ENCODE measurements at regions not wholly inside any gene's neighbourhood (a gene's known extent, or its start where the extent isn't known, plus 50 kb on each side); places are given as distances from the start of the nearest gene placed in this dataset.
"Not testable (repeated sequence)": the region's sequence is repeated elsewhere in the genome, so short reads cannot be mapped to it uniquely, and the experiment has no call there.

DNA sequence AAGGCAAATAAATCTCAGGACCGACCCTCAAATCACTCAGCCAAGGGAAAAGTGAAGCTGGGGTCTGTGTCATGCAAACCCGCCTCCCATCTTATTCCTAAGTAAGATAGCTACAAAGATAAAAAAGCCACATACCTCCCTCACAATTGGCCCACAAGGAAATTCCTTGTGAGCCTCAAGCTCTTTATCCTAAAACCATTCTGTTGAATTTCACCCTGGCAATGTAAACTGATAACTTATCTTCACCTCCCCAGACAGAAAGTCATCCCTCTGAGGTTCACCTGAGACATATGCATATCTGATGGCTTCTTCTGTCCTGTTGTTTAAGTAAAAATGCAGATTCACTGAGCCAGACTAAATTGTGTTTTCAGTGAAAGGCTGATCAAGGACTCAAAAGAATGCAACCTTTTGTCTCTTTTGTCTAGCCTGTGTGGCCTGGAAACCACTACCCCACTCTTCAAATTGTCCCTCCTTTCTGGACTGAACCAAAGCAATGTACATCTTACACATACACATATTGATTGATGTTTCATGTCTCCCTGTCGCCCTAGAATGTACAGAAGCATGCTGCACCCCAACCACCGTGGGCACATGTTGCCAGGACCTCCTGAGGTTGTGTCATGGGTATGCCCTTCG is 91.3 kb downstream of the MFAP3L start:
- Mint-ChIP-seq H3K9me3 (peaks cover 4% of the 10 kb centered on the region), H3K36me3 (ENCODE audit: low read depth) (no peaks in the 10 kb centered on the region), H3K4me1 (ENCODE audit: low read depth) (no peaks in the 10 kb centered on the region), H3K4me3 (no peak overlapping the region), H3K27me3 (ENCODE audit: insufficient read depth) (no peaks in the 10 kb centered on the region), H3K27ac (no peak overlapping the region)
- no peak for DNase-seq (ENCODE audit: low spot score)
- intact Hi-C loops (cut with micrococcal nuclease): no loop called here

DNA sequence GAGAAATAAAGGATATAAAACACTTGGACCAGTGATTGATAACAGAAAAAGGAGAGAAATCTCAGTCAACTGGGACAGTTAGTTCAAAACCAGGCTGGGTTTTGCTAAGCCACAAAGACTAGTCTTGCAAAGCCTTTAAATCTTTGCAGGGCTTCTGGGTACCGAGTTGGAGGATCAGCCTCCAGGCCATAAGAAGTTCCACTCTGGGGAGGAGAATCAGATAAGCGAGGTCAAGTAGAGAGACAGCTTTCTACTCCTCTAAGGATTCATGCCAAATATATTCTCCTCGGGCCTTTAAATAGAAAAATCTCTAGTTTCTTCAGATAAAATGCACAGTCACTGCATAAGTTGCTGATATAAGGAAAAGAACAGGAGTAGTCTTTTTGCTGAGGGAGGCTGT is 92.7 kb downstream of the MFAP3L start:
- DNase-seq (ENCODE audit: low spot score): no peak
- no peak overlapping the region for H3K27ac Mint-ChIP-seq
- peaks cover 4% of the 10 kb centered on the region for H3K9me3 Mint-ChIP-seq
- no peaks in the 10 kb centered on the region for H3K27me3 Mint-ChIP-seq (ENCODE audit: insufficient read depth)
- intact Hi-C loops (cut with micrococcal nuclease): no loop called here
- no peaks in the 10 kb centered on the region for H3K4me1 Mint-ChIP-seq (ENCODE audit: low read depth)
- no peaks in the 10 kb centered on the region for H3K36me3 Mint-ChIP-seq (ENCODE audit: low read depth)
- no peak overlapping the region for H3K4me3 Mint-ChIP-seq

DNA sequence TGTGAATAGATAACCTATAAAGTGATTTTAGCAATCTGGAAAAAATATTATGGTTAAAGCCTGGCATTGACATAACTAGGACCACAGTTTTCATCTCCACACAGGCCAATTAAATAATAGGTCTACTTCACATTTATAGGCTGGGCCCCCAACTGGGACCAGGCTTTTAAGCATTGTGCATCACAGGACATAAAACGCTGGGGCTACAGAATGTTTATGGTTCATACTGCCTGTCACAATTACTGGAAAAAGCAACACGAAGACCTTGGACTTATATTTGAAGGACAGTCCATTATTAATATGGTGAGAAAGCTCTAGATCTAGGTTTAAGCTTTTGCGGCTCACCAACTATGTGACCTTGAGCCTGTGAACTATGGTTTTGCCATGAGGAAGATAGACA is 94.2 kb downstream of the MFAP3L start:
- H3K4me1 Mint-ChIP-seq (ENCODE audit: low read depth): no peaks in the 10 kb centered on the region
- no peaks in the 10 kb centered on the region for H3K27me3 Mint-ChIP-seq (ENCODE audit: insufficient read depth)
- H3K4me3 Mint-ChIP-seq: no peak overlapping the region
- DNase-seq (ENCODE audit: low spot score): no peak
- no peak overlapping the region for H3K27ac Mint-ChIP-seq
- H3K9me3 Mint-ChIP-seq: peaks cover 4% of the 10 kb centered on the region
- no peaks in the 10 kb centered on the region for H3K36me3 Mint-ChIP-seq (ENCODE audit: low read depth)
- intact Hi-C loops (cut with micrococcal nuclease): no loop called here

DNA sequence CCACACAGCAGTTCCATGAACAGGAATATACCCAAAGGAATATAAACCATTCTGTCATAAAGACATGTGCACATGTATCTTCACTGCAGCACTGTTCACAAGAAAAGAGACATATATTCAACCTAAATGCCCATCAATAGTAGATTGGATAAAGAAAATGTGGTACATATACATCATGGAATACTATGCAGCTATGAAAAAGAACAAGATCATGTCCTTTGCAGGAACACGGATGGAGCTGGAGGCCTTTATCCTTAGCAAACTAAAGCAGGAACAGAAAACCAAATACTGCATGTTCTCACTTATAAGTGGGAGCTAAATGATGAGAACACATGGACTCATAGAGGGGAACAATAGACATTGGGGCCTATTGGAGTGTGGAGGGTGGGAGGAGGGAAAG is 95.4 kb downstream of the MFAP3L start:
- H3K9me3 Mint-ChIP-seq; intact Hi-C loops (cut with micrococcal nuclease); DNase-seq (ENCODE audit: low spot score); H3K27me3 Mint-ChIP-seq (ENCODE audit: insufficient read depth); H3K4me3 Mint-ChIP-seq; H3K27ac Mint-ChIP-seq; H3K36me3 Mint-ChIP-seq (ENCODE audit: low read depth); H3K4me1 Mint-ChIP-seq (ENCODE audit: low read depth): not testable (repeated sequence)

DNA sequence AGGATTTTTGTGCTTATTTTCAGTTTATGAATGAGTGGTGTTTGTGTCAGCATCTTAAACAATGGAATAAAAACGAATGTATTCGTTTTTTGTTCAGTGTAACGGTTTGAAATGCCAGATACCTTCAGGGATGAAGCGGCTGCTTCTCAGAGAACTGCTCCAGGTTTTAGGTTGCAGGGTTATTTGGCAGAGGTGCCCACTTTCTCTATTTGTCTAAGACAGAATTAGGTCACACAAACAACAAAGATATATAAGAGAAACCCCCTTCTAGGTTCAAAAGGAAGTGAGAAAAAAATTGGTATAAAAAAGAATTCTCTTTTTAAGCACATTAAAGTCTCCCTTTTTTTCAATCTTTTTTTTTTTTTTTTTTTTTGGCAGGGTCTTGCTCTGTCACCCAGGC is 98.9 kb downstream of the MFAP3L start:
- Mint-ChIP-seq H3K27me3 (ENCODE audit: insufficient read depth) (no peaks in the 10 kb centered on the region), H3K4me1 (ENCODE audit: low read depth) (no peaks in the 10 kb centered on the region), H3K9me3 (peaks cover 4% of the 10 kb centered on the region), H3K36me3 (ENCODE audit: low read depth) (no peaks in the 10 kb centered on the region), H3K27ac (no peak overlapping the region), H3K4me3 (no peak overlapping the region)
- DNase-seq (ENCODE audit: low spot score): no peak
- intact Hi-C loops (cut with micrococcal nuclease): no loop called here

DNA sequence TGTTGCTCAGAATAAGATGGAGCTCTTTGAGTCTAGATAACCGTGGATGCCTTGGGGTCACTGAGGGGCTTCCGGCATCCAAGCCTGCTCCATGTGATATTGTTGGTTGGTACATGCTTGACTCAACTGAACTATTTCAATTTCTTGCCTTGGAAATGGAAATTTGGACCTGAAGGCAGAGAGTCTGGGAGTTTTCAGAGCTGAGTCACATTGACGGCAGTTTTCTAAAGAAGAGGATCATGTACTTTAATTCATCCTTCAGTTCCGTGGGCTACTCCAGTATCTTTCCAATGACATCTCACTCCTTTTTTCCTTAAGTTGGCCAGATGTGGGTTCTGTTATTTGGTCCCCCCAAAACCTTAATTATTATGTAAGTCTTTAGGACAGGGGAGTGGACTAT is 100.5 kb downstream of the MFAP3L start:
- Mint-ChIP-seq H3K36me3 (ENCODE audit: low read depth) (no peaks in the 10 kb centered on the region), H3K27me3 (ENCODE audit: insufficient read depth) (no peaks in the 10 kb centered on the region), H3K4me3 (no peak overlapping the region), H3K27ac (no peak overlapping the region), H3K9me3 (peaks cover 1% of the 10 kb centered on the region), H3K4me1 (ENCODE audit: low read depth) (no peaks in the 10 kb centered on the region)
- no peak for DNase-seq (ENCODE audit: low spot score)
- intact Hi-C loops (cut with micrococcal nuclease): no loop called here

DNA sequence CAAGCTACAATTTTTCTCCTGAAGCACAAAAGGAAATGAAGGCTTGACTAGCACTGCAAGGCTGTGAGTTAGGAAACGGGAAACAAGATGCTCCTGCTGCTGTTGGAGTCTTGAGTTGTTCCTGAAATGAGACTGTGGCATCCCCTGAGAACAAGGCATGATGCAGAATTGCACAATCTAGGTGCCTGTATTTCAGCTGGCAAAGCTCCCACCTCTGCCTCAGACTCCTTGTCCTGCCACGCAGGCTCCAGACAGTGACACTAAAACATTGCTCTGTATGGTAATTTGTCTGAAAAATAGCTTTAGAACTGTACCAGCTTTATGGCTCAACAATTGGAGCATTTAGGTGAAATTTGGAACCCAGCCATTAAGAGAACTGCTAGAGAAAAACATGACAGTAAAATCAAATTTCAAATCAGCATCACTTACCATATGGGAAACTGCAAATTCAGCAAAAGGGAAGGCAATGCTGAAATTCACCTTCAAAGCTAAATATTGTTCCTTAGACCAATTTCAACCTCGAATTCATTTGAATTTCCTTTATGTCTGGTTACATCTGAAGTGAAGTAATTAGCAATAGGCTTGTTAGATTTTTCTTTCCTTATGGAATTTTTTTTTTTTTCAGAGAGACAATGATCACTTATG is 103.4 kb downstream of the MFAP3L start:
- no peak overlapping the region for H3K27ac Mint-ChIP-seq
- no peaks in the 10 kb centered on the region for H3K36me3 Mint-ChIP-seq (ENCODE audit: low read depth)
- DNase-seq (ENCODE audit: low spot score): no peak
- H3K4me1 Mint-ChIP-seq (ENCODE audit: low read depth): no peaks in the 10 kb centered on the region
- no peak overlapping the region for H3K4me3 Mint-ChIP-seq
- no peaks in the 10 kb centered on the region for H3K9me3 Mint-ChIP-seq
- peaks cover 2% of the 10 kb centered on the region for H3K27me3 Mint-ChIP-seq (ENCODE audit: insufficient read depth)
- intact Hi-C loops (cut with micrococcal nuclease): no loop called here

DNA sequence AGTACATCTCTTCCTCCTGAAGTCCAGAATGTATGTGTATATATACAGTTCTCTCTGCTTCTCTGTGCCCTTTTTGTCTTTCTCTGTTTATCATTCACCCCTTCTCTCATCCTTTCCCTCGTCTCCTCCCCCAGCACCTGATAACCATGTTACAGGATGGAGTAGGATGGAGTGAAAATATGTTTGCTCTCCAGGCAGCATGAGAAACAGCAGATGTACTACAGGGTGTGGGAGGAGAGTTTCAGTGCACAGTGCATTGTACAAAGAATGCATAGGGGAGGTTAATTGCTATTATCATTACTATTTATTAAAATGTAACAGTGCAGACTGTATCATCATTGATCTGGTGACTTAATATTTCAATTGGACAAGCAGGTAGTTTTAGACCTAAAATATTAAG is 104.5 kb downstream of the MFAP3L start:
- intact Hi-C loops (cut with micrococcal nuclease): no loop called here

DNA sequence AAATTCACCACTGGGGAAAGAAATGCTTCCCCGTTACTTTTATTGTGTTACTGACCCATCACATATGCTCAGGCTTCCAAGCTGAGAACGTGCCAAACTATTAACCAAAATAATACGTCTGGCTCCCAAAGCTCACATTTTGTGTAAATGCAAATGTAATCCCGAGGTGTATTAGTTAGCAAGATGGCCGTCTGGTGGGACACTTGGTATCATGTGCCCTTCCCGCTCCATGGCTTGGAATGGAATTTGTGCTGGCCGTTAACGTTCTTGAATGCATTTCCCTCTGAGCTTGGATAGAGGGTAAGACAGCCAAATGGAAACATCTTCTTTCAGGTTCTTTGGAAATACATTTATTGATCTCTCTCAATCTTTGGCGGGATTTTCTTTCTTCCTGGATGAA is 105.0 kb downstream of the MFAP3L start:
- no peak overlapping the region for H3K27ac Mint-ChIP-seq
- DNase-seq (ENCODE audit: low spot score): no peak
- H3K9me3 Mint-ChIP-seq: no peaks in the 10 kb centered on the region
- H3K27me3 Mint-ChIP-seq (ENCODE audit: insufficient read depth): peaks cover 2% of the 10 kb centered on the region
- H3K36me3 Mint-ChIP-seq (ENCODE audit: low read depth): no peaks in the 10 kb centered on the region
- no peak overlapping the region for H3K4me3 Mint-ChIP-seq
- no peaks in the 10 kb centered on the region for H3K4me1 Mint-ChIP-seq (ENCODE audit: low read depth)
- intact Hi-C loops (cut with micrococcal nuclease): no loop called here

More for the DNA sequence above, 104.5 kb downstream of the MFAP3L start:
- no peaks in the 10 kb centered on the region for H3K36me3 Mint-ChIP-seq (ENCODE audit: low read depth)
- no peak for DNase-seq (ENCODE audit: low spot score)
- H3K9me3 Mint-ChIP-seq: no peaks in the 10 kb centered on the region
- H3K4me1 Mint-ChIP-seq (ENCODE audit: low read depth): no peaks in the 10 kb centered on the region
- H3K27me3 Mint-ChIP-seq (ENCODE audit: insufficient read depth): peaks cover 2% of the 10 kb centered on the region
- no peak overlapping the region for H3K4me3 Mint-ChIP-seq
- H3K27ac Mint-ChIP-seq: no peak overlapping the region

DNA sequence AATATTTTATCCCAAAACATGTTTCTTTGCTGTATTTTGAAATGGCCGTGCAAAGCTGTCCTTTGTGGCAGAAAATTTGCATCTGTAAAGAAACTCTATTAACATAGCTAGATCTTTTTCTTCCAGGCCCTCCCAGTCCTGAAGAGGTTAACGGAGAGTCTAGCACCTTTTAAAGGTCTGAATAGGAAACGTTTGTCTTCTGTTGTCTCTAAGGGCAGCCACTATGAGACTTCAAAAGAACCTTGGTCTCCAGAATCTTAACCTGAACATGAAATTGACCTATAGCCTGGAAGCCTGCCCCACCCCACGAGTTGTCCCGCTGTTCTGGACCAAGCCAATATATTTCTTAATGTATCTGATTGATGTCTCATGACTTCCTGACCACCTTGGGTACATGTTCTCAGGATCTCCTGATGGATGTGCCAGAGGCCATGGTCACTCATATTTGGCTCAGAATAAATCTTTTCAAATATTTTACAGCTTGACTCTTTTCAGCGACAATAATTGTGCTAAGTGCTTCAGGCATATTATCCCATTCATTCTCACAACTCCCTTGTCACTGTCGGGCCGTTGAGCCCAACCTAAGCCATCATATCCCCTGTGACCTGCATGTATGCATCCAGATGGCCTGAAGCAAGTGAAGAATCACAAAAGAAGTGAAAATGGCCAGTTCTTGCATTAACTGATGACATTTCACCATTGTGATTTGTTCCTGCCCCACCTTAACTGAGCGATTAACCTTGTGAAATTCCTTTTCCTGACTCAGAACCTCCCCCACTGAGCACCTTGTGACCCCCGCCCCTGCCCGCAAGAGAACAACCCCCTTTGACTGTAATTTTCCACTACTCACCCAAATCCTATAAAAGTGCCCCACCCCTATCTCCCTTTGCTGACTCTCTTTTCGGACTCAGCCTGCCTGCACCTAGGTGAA is 106.7 kb downstream of the MFAP3L start:
- H3K27me3 Mint-ChIP-seq (ENCODE audit: insufficient read depth); H3K9me3 Mint-ChIP-seq; DNase-seq (ENCODE audit: low spot score); H3K27ac Mint-ChIP-seq; H3K4me3 Mint-ChIP-seq; intact Hi-C loops (cut with micrococcal nuclease); H3K4me1 Mint-ChIP-seq (ENCODE audit: low read depth); H3K36me3 Mint-ChIP-seq (ENCODE audit: low read depth): not testable (repeated sequence)

DNA sequence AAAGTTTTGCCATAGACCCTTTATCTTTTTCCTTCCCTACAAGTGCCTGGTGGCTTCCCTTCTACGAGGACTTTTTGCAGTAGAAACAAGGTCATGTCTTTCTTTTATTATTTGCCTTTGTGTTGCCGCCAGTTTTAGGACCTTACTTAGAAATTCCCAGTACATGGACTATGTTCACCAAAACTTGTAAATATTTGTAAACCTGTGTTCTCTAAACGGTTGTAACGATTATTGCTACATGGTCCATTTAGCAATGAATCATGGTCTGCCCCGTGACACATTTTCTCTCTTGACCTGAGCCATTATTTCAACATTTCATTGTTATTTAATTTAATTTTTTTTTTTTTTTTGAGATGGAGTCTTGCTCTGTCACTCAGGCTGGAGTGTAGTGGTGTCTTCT is 110.7 kb downstream of the MFAP3L start:
- H3K36me3 Mint-ChIP-seq (ENCODE audit: low read depth): no peaks in the 10 kb centered on the region
- intact Hi-C loops (cut with micrococcal nuclease): no loop called here
- no peak for DNase-seq (ENCODE audit: low spot score)
- no peaks in the 10 kb centered on the region for H3K9me3 Mint-ChIP-seq
- no peak overlapping the region for H3K4me3 Mint-ChIP-seq
- H3K27ac Mint-ChIP-seq: no peak overlapping the region
- H3K4me1 Mint-ChIP-seq (ENCODE audit: low read depth): no peaks in the 10 kb centered on the region
- H3K27me3 Mint-ChIP-seq (ENCODE audit: insufficient read depth): peaks cover 2% of the 10 kb centered on the region

DNA sequence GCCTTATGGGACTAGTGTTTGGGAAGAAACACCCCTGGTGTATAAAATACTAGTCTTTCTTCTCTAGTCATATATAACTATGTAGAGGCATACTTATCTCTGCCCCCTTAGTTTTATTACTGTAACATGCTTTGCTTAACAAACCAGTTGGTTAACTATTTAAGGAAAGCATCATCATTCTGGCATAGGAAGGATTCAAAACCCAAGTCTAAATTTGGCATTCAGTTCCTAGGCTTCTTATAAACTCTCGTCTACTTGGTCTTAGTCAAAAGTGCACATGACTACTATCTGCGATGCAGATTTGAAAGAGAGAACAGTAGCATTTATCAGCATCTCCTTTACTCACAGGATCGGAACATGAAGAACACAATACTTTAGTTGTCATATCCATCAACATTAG is 111.3 kb downstream of the MFAP3L start:
- no peaks in the 10 kb centered on the region for H3K27me3 Mint-ChIP-seq (ENCODE audit: insufficient read depth)
- no peaks in the 10 kb centered on the region for H3K36me3 Mint-ChIP-seq (ENCODE audit: low read depth)

DNA sequence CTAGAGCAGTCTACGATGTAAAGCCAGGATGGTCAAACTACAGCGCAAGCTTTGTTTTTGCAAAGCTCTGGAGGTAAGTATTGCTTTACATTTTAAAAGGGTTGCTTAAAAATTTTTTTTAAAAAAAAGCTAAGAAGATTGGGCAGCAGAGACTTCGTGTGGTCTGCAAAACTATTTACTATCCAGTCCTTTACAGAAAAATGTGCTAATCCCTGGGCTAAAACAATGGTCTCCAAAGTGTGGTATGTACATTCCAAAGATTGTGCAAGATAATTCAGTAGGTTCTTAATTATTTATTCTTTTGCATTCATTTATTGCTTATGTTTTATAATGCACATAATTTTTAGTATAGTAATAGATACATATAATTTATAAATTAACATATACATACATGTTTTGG is 113.2 kb downstream of the MFAP3L start:
- no peak for DNase-seq (ENCODE audit: low spot score)
- Mint-ChIP-seq H3K4me1 (ENCODE audit: low read depth) (no peaks in the 10 kb centered on the region), H3K9me3 (no peaks in the 10 kb centered on the region)

More for the DNA sequence above, 111.3 kb downstream of the MFAP3L start:
- Mint-ChIP-seq H3K4me1 (ENCODE audit: low read depth) (no peaks in the 10 kb centered on the region), H3K27ac (no peak overlapping the region), H3K4me3 (no peak overlapping the region), H3K9me3 (no peaks in the 10 kb centered on the region)
- DNase-seq (ENCODE audit: low spot score): no peak
- intact Hi-C loops (cut with micrococcal nuclease): no loop called here

More for the DNA sequence above, 113.2 kb downstream of the MFAP3L start:
- no peaks in the 10 kb centered on the region for H3K27me3 Mint-ChIP-seq (ENCODE audit: insufficient read depth)
- no peaks in the 10 kb centered on the region for H3K36me3 Mint-ChIP-seq (ENCODE audit: low read depth)
- intact Hi-C loops (cut with micrococcal nuclease): no loop called here
- H3K27ac Mint-ChIP-seq: no peak overlapping the region
- no peak overlapping the region for H3K4me3 Mint-ChIP-seq

All from activated T-helper 1 cell treated with anti-CD3 and anti-CD28 coated beads, Interleukin-12 subunit alpha, Interleukin-12 subunit beta, Interleukin-2, Interleukin-4 antibody, amounts not matched to agents 30 ng/mL and 10 ng/mL and 1 ng/mL, durations not matched to agents 14 hours and 24 hours and 36 hours (primary cell).